Left ventricle myocardium superior (tissue), 1 donor: ENCODE measurements at regions not wholly inside any gene's neighbourhood (a gene's known extent, or its start where the extent isn't known, plus 50 kb on each side); places are given as distances from the start of the nearest gene placed in this dataset.
"Not testable (repeated sequence)": the region's sequence is repeated elsewhere in the genome, so short reads cannot be mapped to it uniquely, and the experiment has no call there.

ENCODE experiments used
- ATAC-seq: fragments of 200-7000 bp; cut with Tn5 transposase; one replicate; pipeline ENCODE4 v1.9.1; 2020; ENCODE audit warnings: mild to moderate bottlenecking, moderate library complexity
- DNase-seq: peaks from one replicate; pipeline ENCODE4 v3.0.0-alpha.2; 2020
- intact Hi-C: fragments of 100-400 bp; cut with micrococcal nuclease; formaldehyde crosslinking; loops from one replicate; pipeline ENCODE4 v1.11.0; 2022
- donor health status: DM: no; HTN: yes; CAD: no; lungs with severe emphysema.

DNA sequence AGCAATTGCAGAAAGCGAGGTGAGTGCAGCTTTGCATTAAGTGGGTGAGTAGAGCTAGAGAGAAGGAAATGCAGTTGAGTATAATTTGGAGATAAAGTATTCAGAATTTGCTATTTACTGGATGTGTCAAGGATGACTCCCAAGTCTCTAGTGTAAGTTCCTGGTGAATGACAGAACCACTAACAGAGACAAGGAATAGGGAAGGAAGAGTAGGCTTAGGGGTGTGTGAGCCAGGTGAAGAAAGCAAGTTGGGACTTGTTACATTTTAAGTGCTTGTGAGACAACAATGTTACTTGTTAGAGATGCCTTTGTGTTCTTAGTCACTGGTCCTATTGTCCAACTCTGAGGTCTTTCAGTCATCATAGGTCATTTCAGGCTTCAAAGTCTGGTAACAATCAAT lies 70.8 kb downstream of the TBC1D26 start:
- ATAC-seq, intact Hi-C loops, DNase-seq: not testable (repeated sequence)

DNA sequence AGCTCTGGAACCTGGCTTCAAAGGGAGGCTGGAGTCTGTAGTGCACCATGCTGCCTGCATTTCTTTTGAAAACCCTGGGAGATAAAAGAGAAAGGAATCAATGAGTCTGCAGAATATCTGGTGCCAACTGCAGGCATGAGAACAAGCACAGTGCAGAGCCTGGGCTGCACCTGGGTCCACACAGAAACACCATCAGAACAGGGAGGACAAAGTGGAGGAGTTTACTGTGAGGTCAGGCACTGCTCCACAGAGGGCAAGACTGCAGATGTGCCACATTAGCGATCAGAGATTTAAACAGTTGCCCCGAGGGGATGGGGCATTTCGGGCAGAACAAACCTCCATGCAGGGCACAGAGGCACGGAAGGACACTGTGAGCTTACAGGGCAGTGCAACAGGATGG lies 74.7 kb downstream of the TBC1D26 start:
- intact Hi-C loops, ATAC-seq, DNase-seq: not testable (repeated sequence)

DNA sequence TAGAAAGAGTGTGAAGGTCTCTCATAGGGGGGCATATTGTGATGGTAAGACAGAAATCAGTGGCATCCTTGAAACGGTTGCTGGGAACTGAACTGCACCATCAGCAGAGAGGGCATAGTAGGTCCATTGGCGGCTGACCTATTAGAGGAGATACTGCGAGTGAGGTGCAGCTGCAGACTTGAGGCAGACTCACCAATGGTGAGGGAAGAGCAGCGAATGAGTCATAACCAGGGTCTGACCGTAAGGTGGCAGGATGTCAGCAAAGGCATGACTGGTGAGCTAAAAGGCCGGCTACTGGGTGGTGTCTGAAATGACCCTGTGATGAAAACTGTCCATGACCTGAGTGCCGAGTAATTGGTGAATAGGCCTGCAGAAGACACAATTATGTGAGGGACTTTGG lies 81.3 kb downstream of the TBC1D26 start:
- DNase-seq, intact Hi-C loops, ATAC-seq: not testable (repeated sequence)

DNA sequence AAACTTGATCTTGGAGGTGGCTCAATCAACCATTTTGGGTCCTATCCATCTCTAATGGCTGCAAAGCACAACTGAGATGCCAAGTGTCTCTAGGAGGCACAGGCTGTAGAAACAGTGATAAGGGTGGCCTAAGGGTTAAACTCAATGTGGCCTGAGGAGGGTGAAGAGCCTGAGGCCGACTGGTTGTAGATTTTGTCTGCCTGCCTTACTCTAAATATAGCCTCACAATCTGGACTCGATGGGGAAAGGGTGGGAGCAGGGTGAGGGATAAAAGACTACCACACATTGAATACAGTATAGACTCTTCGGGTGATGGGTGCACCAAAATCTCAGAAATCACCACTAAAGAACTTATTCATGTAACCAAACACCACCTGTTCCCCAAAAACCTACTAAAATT lies 81.9 kb downstream of the TBC1D26 start:
- peak; percentile 55 for ATAC-seq
- DNase-seq, intact Hi-C loops: not testable (repeated sequence)

DNA sequence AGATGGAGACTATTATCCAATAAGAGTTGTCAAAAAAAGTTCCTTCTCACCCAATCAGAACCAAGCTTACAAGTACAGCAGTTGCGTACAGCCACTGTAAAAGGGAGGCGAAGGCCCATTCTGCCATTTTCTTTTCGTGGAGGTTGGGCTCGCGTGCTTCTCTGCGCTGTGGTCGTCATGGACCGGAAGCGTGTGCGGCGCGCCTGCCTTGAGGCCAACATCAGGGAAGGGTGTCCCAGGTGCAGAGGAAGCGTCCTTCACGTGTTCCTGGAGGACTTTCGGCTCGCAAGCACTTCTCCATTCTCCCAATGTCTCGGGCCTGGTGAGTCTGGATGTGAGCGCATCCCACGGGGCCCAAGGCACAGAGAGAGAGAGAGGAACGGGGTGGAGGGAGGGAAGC lies 85.8 kb downstream of the TBC1D26 start:
- ATAC-seq, intact Hi-C loops, DNase-seq: not testable (repeated sequence)

DNA sequence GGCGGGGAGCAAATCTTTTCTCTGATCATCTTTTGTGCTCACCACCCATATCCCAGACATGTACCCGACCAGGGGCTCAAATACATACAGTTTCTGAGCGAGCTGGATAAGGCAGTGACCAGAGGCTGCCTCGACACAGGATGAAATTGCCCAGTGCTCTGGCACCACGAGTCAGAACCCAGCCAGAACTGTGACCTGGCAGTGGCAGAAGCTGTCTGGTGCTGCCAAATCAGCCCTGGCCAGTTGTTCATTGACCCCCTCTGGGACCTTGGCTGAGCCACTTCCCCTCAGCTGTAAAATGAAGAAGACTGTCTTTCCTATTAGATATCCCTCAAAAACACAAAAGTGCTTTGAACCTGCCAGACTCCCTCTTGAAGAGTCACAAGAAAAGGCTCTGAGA lies 90.2 kb downstream of the TBC1D26 start:
- intact Hi-C loops, ATAC-seq, DNase-seq: not testable (repeated sequence)

DNA sequence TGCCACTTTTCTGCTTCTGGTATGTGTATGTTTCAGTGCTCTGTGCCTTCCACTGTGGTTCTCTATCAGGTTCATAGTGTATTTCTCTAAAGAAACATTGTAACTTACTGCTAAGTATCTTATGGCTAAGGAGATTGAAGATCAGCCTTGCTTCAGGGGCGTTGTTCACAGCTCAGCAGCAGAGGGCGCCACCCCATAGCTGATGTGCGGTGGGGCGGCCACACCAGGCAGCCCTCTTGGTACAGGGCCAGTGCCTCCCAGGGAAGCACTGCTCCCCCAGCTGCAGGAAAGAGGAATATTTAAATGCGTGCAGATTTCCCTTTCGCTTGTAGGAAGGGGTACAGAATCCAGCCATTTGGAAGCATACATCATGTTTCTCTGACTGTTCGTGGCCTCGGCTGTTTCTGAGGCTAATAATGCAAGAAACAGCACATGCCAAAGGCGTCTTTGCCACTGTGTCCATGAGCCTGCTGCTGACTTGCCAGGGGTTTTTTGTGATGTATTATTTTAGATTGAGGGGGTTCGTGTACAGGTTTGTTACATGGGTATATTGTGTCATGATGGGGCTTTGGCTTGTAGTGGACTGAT lies 96.7 kb downstream of the TBC1D26 start:
- ATAC-seq (peak; percentile 99), DNase-seq (peak; percentile 87)
- intact Hi-C loops: loop anchor here (5.0 kb wide), 1 partner anchor 168 kb away; the partner anchor contains the start of genes TTC19 and ZSWIM7

DNA sequence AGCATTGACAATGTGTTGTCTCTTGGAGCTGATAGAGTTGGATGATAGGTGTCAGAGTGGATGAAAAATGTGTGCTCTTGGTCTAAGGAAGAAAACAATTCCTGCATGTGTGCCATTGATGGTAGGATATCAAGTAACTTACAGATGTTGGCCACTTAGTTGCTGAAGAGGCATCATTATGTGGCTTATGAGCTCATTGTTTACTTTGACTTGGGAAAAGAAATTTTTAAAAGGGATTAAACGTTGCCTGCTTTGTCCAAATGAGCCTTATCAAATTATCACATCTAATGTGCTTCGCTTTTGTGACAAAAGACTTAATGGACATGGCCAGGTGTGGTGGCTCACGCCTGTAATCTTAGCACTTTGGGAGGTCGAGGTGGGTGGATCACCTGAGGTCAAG lies 98.1 kb downstream of the TBC1D26 start:
- ATAC-seq, DNase-seq, intact Hi-C loops: not testable (repeated sequence)

DNA sequence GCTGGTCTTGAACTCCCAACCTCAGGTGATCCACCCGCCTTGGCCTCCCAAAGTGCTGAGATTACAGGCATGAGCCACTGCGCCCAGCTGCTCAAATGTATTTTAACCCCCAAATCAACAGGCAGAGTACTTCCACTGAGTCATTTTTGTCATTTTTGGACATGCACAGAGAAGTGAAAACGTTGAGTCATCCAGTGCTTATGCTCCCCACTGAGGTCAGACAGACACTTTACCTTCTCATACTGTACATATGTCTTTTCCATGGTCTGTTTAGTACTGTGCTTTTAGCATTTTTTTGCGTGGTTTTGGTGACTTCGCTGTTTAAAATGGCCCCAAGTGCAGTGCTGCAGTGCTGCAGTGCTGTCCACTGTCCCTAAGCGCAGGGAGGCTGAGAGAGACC lies 99.1 kb downstream of the TBC1D26 start:
- ATAC-seq, DNase-seq, intact Hi-C loops: not testable (repeated sequence)

DNA sequence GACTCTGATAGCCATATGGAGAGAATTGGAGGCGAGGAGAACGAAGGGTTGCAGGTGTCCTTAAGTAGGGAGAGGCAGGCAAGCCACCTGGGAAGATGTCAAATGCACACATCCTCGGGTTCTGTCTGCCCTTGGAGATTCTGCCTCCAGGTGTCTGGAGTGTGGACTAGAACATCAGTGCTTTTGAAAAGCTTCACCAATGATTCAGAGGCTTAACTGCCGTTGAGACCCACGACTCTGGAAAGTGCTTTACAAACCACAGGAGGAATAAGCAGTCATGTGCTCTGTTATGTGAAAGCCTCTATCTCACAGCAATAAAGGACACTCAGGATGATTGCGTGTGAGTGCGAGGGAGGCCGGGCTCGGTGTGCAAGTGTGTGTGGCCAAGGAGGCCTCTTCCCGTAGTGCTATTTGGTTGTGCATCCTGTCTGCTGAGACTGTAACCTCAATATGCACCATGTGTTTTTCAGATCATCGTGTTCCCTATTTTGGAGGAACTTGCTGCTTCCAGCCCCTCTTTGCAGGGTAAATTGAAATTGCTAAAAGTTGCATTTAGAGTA lies 100.9 kb downstream of the TBC1D26 start:
- DNase-seq, intact Hi-C loops, ATAC-seq: not testable (repeated sequence)

DNA sequence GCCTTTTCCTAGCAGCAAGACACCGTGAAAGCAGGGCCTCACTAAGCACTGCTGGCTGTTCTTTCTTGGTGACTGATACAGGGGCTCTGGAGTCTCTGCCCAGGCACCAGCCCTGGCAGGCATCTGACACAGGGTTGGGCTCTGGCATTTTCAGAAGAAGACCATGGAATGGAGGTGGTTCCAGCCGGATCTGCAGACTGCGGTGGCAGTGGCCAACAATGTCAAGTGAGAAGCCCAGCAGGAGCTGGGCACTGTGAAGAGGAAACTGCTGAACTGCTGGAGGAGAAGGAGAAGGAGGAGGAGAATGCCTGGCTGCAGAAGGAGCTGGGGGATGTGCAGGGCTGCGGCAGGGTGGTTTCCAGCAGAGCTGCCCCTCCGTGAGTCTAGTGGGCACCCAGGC lies 101.8 kb downstream of the TBC1D26 start:
- ATAC-seq, intact Hi-C loops, DNase-seq: not testable (repeated sequence)

DNA sequence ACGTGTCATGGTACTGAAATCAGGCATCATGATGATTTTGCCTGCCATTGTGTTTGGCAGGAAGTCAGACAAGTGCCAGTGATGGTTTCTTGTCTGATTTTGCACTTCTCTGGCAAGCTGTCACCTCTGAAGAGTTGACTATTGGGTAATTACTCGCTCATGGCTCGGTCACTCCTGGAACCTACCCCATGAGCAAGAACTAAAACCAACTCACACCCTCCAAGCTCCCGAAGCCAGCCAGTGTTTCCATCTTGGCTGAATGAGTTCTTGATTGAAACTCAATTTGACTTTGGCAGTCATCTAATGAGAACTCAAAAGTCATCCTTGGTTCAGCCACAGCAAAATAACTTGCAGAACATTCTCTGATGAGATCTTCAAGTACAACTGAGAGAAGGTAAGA lies 103.4 kb downstream of the TBC1D26 start:
- ATAC-seq, DNase-seq, intact Hi-C loops: not testable (repeated sequence)

DNA sequence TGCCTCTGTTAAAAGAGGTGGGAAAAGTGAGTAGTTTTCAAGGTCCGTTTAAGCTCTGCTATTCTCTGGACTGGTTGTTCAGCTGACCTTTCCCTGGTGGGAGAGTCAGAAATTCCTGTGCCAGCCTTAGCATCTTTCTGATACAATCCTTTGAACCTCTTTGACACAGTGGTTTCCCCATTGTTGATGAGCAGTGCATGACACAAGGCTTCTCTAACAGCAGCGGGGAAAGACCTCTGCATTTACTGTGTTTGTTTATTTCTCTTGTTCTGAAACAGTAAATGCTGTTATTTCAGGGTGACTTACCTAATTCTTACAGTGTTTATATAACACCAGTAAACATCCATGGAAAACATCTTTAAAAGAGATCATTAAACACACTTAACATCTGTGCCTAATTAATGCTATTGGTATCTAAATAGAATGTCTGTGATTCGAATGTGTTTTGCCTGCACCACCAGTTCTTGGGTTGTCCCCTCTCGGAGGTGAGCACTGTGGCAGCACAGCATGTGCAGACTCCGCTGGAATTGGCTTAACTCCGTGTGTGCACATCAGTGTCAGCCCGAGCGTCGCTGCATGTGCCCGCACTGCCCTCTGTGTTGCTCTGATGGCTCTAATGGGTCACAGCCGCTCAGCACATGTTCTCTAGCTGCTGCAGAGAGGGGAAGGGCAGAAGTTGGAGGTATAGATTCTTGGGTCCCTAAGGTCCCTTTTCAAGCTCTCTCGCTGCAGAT lies 104.3 kb downstream of the TBC1D26 start:
- DNase-seq, intact Hi-C loops, ATAC-seq: not testable (repeated sequence)

DNA sequence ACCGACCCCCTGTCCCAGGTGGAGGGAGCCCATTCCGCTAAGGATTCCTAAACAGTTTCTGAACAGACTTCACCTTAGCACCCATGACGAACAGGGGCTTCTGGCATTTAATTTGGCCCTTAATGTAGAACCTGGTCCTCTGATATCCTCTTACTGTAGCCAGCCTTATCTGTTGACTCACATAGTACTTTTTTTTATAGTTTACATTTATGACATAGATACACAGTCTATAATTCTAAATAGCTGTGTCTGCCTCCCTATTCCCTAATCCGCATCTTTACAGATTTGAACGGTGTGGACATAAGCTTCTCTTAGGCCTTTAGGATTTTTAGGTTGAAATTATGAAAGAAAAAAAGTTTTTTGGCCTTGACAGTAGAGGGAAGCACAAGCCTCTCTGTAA lies 104.9 kb downstream of the TBC1D26 start:
- intact Hi-C loops, DNase-seq, ATAC-seq: not testable (repeated sequence)

DNA sequence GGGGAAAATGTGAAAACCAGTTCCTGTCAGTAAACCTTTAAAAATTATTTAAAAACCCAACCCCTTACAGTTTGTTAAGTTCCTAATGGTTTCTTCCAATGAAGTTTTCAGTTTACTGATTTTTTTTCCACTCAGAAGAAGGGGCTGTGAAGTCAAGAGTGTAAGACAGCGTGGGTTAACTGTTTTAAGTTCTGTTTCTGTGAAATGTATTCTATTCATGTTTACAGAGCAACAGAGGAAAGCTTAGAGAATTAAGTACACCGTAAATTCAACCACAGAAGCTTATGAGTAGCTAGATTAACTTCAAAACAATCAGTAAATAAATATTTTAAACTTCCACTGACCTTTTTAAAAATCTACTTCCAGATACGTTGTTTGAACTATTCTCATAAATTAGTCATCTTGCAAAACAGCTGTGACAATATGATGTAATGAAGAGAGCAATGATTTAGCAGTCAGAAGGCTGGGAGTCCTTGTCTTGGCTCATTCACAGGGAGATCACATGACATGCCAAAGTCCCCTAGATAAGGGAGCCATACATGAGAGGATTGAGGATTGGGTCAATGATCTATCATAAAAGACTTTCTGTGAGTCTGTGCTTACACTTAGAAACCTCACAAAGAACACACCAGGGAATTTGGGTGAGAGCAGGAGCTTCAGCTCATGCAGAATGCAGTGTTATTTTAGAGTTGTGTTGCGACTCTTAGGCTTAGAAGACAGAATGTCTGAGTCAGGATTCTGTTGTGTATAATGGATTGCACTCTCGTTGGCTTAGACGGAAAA lies 97.3 kb upstream of the ADORA2B start:
- intact Hi-C loops, DNase-seq: not testable (repeated sequence)
- peak; percentile 91 for ATAC-seq

DNA sequence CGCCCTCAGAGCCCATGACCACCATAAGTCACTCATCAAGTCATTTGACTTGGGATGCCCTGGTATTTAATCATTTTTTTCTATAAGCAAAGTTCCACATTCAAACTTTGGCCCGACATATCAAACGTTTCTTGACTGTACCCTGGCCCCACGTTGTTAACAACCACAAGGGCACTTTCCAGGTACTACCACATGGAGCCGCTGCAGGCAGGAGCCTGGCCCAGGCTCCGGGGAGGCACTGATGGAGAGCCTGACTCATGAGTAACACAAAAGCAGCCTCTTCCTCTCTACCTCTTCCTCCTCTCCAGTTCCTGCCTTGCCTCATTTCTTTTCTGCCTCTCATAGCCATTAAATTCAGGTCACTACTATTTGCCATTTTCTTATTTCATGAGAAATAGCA lies 95.9 kb upstream of the ADORA2B start:
- peak; percentile 79 for ATAC-seq
- intact Hi-C loops: not testable (repeated sequence)
- peak; percentile 49 for DNase-seq

DNA sequence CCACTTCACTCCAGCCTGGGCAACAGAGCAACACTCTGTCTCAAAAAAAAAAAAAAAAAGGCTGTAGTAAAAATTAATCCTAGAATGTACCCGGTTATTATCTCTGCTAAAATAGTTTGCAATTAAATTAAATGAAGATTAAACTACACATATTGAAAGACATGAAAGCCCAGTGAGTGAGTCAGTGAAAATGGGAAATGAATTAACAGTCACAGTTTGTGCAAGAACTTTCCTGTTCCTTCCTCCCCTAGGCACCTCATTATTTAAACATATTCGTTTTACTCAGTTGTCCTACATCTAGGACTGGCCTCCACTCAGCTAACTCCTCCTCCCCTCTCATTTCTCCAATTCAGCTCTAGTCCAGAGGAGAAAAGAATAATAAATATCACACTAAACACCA lies 94.9 kb upstream of the ADORA2B start:
- intact Hi-C loops, ATAC-seq, DNase-seq: not testable (repeated sequence)

DNA sequence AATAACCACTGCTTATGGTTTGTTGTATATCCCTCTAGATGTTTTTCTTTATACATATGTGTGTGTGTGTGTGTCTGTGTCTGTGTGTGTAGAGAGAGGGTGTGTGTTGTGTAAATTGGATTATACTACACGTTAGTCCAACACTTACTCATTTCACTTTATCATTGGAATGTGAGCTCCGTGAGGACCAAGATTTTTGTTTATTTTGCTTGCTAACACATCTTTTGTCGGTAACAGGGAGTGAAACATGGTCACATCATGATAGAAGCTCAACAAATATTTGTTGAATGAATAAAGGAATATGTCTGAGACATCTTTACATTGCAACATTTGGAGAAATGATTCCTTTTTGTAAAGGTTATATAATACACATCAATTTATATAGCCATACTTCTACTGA lies 94.2 kb upstream of the ADORA2B start:
- DNase-seq, ATAC-seq, intact Hi-C loops: not testable (repeated sequence)

DNA sequence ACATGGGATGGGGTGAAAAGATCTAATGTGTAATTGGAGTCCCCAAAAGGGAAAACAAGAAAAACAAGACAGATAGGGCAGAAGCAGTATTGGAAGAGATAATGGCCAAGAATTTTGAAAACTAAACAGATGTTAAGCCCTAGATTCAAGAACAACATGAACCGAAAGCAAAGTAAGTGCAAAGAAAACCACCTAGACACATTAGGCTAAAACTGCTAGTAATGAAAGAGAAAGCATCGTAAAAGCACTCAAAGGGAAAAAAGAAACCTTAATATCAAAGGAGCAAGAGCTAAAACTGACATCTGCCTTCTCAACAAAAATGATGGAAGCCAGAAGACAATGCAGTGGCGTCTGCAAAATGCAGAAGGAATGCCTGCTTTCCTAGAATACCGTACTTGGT lies 92.1 kb upstream of the ADORA2B start:
- DNase-seq, ATAC-seq, intact Hi-C loops: not testable (repeated sequence)
